MM.1S (cell line): ENCODE measurements at regions not wholly inside any gene's neighbourhood (a gene's known extent, or its start where the extent isn't known, plus 50 kb on each side); places are given as distances from the start of the nearest gene placed in this dataset.

ENCODE experiments used
- DNase-seq: peaks from one replicate; pipeline ENCODE4 v3.0.0-alpha.2; 2015
- H2AFZ ChIP-seq: fragments of 300-600 bp; sonication (generic); 2 replicates; pipeline ENCODE4 v1.6.0; 2016; ENCODE audit warnings: antibody characterized with exemption, low read length
- H3F3A ChIP-seq: fragments of 300-600 bp; sonication (generic); 2 replicates; pipeline ENCODE4 v1.6.1; 2016; ENCODE audit warnings: mild to moderate bottlenecking, antibody characterized with exemption, low read length, moderate library complexity, mixed read lengths; ENCODE audit not compliant: insufficient read depth
- H3K27ac ChIP-seq: fragments of 300-600 bp; sonication (generic); 2 replicates; pipeline ENCODE4 v1.5.1; 2016; ENCODE audit warnings: mild to moderate bottlenecking, low read length
- H3K27me3 ChIP-seq: fragments of 300-600 bp; sonication (generic); replicated peaks from 2 replicates; pipeline ENCODE4 v1.6.0; 2016; ENCODE audit warnings: low read length; ENCODE audit not compliant: insufficient read depth
- H3K36me3 ChIP-seq: fragments of 300-600 bp; sonication (generic); replicated peaks from 2 replicates; pipeline ENCODE4 v1.6.1; 2016; ENCODE audit warnings: mild to moderate bottlenecking, low read length, mixed read lengths; ENCODE audit not compliant: insufficient read depth
- H3K4me1 ChIP-seq: fragments of 300-600 bp; sonication (generic); 2 replicates; pipeline ENCODE4 v1.6.1; 2016; ENCODE audit warnings: low read length, mixed read lengths
- H3K4me2 ChIP-seq: fragments of 300-600 bp; sonication (generic); 2 replicates; pipeline ENCODE4 v1.6.0; 2016; ENCODE audit warnings: low read depth, low read length
- H3K4me3 ChIP-seq: fragments of 300-600 bp; sonication (generic); 2 replicates; pipeline ENCODE4 v1.5.1; 2016; ENCODE audit warnings: low read length, mixed read lengths
- H3K79me2 ChIP-seq: fragments of 300-600 bp; sonication (generic); 2 replicates; pipeline ENCODE4 v1.6.1; 2016; ENCODE audit warnings: mixed run types, low read length, mixed read lengths
- H3K9ac ChIP-seq: fragments of 300-600 bp; sonication (generic); 2 replicates; pipeline ENCODE4 v1.6.1; 2016; ENCODE audit warnings: low read length, mixed read lengths
- H3K9me2 ChIP-seq: fragments of 300-600 bp; sonication (generic); replicated peaks from 2 replicates; pipeline ENCODE4 v1.6.1; 2016; ENCODE audit warnings: mild to moderate bottlenecking, low read length, mixed read lengths; ENCODE audit not compliant: insufficient read depth
- H3K9me3 ChIP-seq: fragments of 300-600 bp; sonication (generic); replicated peaks from 2 replicates; pipeline ENCODE4 v1.6.1; 2016; ENCODE audit warnings: mild to moderate bottlenecking, low read length, mixed read lengths; ENCODE audit not compliant: insufficient read depth
- H4K20me1 ChIP-seq: fragments of 300-600 bp; sonication (generic); 2 replicates; pipeline ENCODE4 v1.6.1; 2016; ENCODE audit warnings: mild to moderate bottlenecking, low read length, moderate library complexity, mixed read lengths; ENCODE audit not compliant: insufficient read depth
- EZH2 ChIP-seq: fragments of 300-600 bp; sonication (generic); optimal IDR thresholded peaks from 2 replicates; pipeline ENCODE3; 2017; ENCODE audit warnings: low read depth, mild to moderate bottlenecking, antibody characterized with exemption, low read length, mixed read lengths
- EZH2phosphoT487 ChIP-seq: fragments of 300-600 bp; sonication (generic); IDR thresholded peaks from 2 replicates; pipeline ENCODE4 v1.6.1; 2018; ENCODE audit warnings: antibody characterized with exemption, low read length
- TF ChIP-seq, protein P1 (sequence below): fragments of 300-600 bp; sonication (generic); IDR thresholded peaks from 2 replicates; pipeline ENCODE4 v1.5.1; 2016; ENCODE audit warnings: antibody characterized with exemption, low read length, mixed read lengths

- H3K4me2 ChIP-seq: no peak overlapping the region
- no peak for DNase-seq
- H3K27ac ChIP-seq: no peak overlapping the region
- no peaks in the 10 kb centered on the region for H3F3A ChIP-seq
- no peak overlapping the region for H3K4me3 ChIP-seq
- no peak overlapping the region for H3K9ac ChIP-seq
- H3K79me2 ChIP-seq: no peaks in the 10 kb centered on the region
- H3K36me3 ChIP-seq: no peaks in the 10 kb centered on the region
- no peaks in the 10 kb centered on the region for H3K4me1 ChIP-seq
- no peak overlapping the region for H2AFZ ChIP-seq
- no peaks in the 10 kb centered on the region for H4K20me1 ChIP-seq
- TF ChIP-seq EZH2 (no peak), EZH2phosphoT487 (no peak)
- TF ChIP-seq, protein P1, sequence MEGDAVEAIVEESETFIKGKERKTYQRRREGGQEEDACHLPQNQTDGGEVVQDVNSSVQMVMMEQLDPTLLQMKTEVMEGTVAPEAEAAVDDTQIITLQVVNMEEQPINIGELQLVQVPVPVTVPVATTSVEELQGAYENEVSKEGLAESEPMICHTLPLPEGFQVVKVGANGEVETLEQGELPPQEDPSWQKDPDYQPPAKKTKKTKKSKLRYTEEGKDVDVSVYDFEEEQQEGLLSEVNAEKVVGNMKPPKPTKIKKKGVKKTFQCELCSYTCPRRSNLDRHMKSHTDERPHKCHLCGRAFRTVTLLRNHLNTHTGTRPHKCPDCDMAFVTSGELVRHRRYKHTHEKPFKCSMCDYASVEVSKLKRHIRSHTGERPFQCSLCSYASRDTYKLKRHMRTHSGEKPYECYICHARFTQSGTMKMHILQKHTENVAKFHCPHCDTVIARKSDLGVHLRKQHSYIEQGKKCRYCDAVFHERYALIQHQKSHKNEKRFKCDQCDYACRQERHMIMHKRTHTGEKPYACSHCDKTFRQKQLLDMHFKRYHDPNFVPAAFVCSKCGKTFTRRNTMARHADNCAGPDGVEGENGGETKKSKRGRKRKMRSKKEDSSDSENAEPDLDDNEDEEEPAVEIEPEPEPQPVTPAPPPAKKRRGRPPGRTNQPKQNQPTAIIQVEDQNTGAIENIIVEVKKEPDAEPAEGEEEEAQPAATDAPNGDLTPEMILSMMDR: no peak
- no peaks in the 10 kb centered on the region for H3K9me3 ChIP-seq
- no peaks in the 10 kb centered on the region for H3K27me3 ChIP-seq
- H3K9me2 ChIP-seq: no peaks in the 10 kb centered on the region
Measured at GRCh38 chr15:37375519-37375918, 275.2 kb upstream of the MEIS2 start.

DNA sequence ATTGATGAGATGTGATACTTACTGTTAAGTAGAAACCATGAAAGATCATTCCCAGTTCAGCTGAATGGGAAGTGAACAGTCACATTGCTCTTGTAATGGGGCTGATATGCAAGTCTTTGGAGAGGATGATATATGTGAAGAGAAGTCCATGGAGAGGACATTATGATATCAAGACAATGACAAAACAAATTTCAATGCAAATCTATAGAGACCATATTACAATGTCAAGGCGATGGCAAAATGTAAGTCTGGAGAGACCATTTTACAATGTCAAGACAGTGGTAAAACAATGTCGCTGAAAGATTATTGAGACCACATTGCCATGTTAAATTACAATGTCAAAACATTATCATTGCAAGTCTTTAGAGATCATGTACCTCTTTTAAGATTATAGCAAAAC is 277.1 kb upstream of the MEIS2 start:
- Histone ChIP-seq H2AFZ (no peak overlapping the region), H3K79me2 (no peaks in the 10 kb centered on the region), H3K9me3 (no peaks in the 10 kb centered on the region), H3K4me1 (no peaks in the 10 kb centered on the region), H3K4me2 (no peak overlapping the region), H3K36me3 (no peaks in the 10 kb centered on the region), H3K9me2 (no peaks in the 10 kb centered on the region), H3F3A (no peaks in the 10 kb centered on the region), H3K4me3 (no peak overlapping the region), H3K27ac (no peak overlapping the region), H3K9ac (no peak overlapping the region), H4K20me1 (no peaks in the 10 kb centered on the region), H3K27me3 (no peaks in the 10 kb centered on the region)
- TF ChIP-seq EZH2phosphoT487 (no peak), EZH2 (no peak)
- TF ChIP-seq, protein P1: no peak
- no peak for DNase-seq

- Histone ChIP-seq H3K4me2 (peak overlapping the region; percentile 36), H3K27ac (peak overlapping the region; percentile 26; the same call in 1 of the 2 replicates), H3K9me2 (no peaks in the 10 kb centered on the region), H2AFZ (peak overlapping the region; percentile 71), H4K20me1 (no peaks in the 10 kb centered on the region), H3K36me3 (no peaks in the 10 kb centered on the region), H3K4me3 (no peak overlapping the region; the same call in 1 of the 2 replicates), H3K9ac (peak overlapping the region; percentile 19; the same call in 1 of the 2 replicates), H3K27me3 (no peaks in the 10 kb centered on the region), H3K4me1 (no peaks in the 10 kb centered on the region), H3K9me3 (no peaks in the 10 kb centered on the region), H3F3A (no peaks in the 10 kb centered on the region), H3K79me2 (no peaks in the 10 kb centered on the region)
- DNase-seq: peak; percentile 35
- TF ChIP-seq EZH2 (no peak), EZH2phosphoT487 (no peak)
- TF ChIP-seq, protein P1: no peak
Measured at GRCh38 chr15:37394402-37395099, 294.2 kb upstream of the MEIS2 start.
